Ishikawa (cell line): ENCODE measurements at regions not wholly inside any gene's neighbourhood (a gene's known extent, or its start where the extent isn't known, plus 50 kb on each side); places are given as distances from the start of the nearest gene placed in this dataset.

ENCODE experiments used
- CEBPB ChIP-seq: IDR thresholded peaks from 2 replicates; pipeline ENCODE4 v1.6.1; 2012
- CREB1 ChIP-seq: IDR thresholded peaks from 2 replicates; pipeline ENCODE4 v1.6.1; 2012; ENCODE audit warnings: low read depth
- EGR1 ChIP-seq: IDR thresholded peaks from 2 replicates; pipeline ENCODE4 v1.6.1; 2012
- EP300 ChIP-seq: IDR thresholded peaks from 2 replicates; pipeline ENCODE4 v1.6.1; 2012; ENCODE audit warnings: borderline replicate concordance
- FOXM1 ChIP-seq: IDR thresholded peaks from 2 replicates; pipeline ENCODE4 v1.6.1; 2012; ENCODE audit warnings: low read depth, borderline replicate concordance
- NFIC ChIP-seq: IDR thresholded peaks from 2 replicates; pipeline ENCODE4 v1.6.1; 2012
- RAD21 ChIP-seq: IDR thresholded peaks from 2 replicates; pipeline ENCODE4 v1.6.1; 2012; ENCODE audit warnings: low read depth
- TAF1 ChIP-seq: IDR thresholded peaks from 2 replicates; pipeline ENCODE4 v1.6.1; 2012; ENCODE audit warnings: low read depth, mild to moderate bottlenecking
- TCF12 ChIP-seq: IDR thresholded peaks from 2 replicates; pipeline ENCODE4 v1.6.1; 2012; ENCODE audit warnings: low read depth
- TEAD4 ChIP-seq: IDR thresholded peaks from 2 replicates; pipeline ENCODE4 v1.6.1; 2012
- YY1 ChIP-seq: IDR thresholded peaks from 2 replicates; pipeline ENCODE4 v1.6.1; 2012; ENCODE audit warnings: low read depth
- ZBTB7A ChIP-seq: IDR thresholded peaks from 2 replicates; pipeline ENCODE4 v1.6.1; 2012; ENCODE audit warnings: low read depth
- TF ChIP-seq, protein P1 (sequence below): IDR thresholded peaks from 2 replicates; pipeline ENCODE4 v1.6.1; 2012
- TF ChIP-seq, protein P2 (sequence below): IDR thresholded peaks from 2 replicates; pipeline ENCODE4 v1.6.1; 2012; ENCODE audit warnings: low read depth, mild to moderate bottlenecking
- TF ChIP-seq, protein P3 (sequence below): IDR thresholded peaks from 2 replicates; pipeline ENCODE4 v1.6.1; 2012

DNA sequence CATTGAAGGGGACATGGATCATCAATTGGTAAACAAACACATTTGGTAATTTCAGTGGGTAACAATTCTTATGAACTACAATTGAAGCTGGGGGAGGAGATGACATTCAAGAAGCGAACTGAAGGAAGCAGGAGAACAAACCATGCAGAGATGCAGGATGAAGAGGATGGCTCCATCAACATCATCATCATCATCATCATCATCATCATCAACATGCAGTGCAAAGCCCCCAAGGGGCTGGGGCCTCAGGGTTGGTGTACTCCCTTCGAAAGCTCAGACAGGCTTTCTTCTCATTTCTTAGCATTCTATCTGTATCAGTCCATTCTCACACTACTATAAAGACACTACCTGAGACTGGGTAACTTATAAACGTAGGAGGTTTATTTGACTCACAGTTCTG lies 105.8 kb downstream of the DUSP10 start:
- TF ChIP-seq FOXM1: no peak
- TF ChIP-seq, protein P1, sequence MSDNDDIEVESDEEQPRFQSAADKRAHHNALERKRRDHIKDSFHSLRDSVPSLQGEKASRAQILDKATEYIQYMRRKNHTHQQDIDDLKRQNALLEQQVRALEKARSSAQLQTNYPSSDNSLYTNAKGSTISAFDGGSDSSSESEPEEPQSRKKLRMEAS: no peak
- TF ChIP-seq CREB1: no peak
- TF ChIP-seq, protein P2, sequence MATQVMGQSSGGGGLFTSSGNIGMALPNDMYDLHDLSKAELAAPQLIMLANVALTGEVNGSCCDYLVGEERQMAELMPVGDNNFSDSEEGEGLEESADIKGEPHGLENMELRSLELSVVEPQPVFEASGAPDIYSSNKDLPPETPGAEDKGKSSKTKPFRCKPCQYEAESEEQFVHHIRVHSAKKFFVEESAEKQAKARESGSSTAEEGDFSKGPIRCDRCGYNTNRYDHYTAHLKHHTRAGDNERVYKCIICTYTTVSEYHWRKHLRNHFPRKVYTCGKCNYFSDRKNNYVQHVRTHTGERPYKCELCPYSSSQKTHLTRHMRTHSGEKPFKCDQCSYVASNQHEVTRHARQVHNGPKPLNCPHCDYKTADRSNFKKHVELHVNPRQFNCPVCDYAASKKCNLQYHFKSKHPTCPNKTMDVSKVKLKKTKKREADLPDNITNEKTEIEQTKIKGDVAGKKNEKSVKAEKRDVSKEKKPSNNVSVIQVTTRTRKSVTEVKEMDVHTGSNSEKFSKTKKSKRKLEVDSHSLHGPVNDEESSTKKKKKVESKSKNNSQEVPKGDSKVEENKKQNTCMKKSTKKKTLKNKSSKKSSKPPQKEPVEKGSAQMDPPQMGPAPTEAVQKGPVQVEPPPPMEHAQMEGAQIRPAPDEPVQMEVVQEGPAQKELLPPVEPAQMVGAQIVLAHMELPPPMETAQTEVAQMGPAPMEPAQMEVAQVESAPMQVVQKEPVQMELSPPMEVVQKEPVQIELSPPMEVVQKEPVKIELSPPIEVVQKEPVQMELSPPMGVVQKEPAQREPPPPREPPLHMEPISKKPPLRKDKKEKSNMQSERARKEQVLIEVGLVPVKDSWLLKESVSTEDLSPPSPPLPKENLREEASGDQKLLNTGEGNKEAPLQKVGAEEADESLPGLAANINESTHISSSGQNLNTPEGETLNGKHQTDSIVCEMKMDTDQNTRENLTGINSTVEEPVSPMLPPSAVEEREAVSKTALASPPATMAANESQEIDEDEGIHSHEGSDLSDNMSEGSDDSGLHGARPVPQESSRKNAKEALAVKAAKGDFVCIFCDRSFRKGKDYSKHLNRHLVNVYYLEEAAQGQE: no peak
- no peak for TF ChIP-seq TEAD4
- no peak for TF ChIP-seq EGR1
- no peak for TF ChIP-seq TAF1
- no peak for TF ChIP-seq RAD21
- no peak for TF ChIP-seq ZBTB7A
- no peak for TF ChIP-seq CEBPB
- TF ChIP-seq, protein P3, sequence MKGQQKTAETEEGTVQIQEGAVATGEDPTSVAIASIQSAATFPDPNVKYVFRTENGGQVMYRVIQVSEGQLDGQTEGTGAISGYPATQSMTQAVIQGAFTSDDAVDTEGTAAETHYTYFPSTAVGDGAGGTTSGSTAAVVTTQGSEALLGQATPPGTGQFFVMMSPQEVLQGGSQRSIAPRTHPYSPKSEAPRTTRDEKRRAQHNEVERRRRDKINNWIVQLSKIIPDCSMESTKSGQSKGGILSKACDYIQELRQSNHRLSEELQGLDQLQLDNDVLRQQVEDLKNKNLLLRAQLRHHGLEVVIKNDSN: no peak
- no peak for TF ChIP-seq TCF12
- no peak for TF ChIP-seq YY1
- TF ChIP-seq NFIC: no peak
- no peak for TF ChIP-seq EP300

DNA sequence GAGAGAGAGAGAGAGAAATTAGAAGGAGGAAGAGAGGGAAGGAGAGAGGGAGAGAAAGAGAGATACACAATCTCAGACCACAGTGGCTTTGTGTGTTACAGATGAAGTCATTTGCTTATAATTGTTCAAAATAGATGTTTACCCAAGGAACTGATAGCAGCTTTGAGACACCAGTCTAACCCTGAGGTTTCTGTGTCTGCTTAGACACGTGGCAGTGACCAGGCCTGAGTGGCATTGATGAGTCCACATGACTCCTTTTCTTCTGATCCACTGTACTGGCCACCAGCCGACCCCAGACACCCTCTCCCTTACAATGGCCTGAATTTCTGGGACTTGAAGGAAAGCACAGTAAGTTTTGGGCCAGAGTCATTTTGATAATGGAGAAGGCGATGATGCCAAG lies 104.9 kb downstream of the DUSP10 start:
- no peak for TF ChIP-seq TAF1
- no peak for TF ChIP-seq RAD21
- TF ChIP-seq EGR1: no peak
- TF ChIP-seq EP300: no peak
- TF ChIP-seq FOXM1: no peak
- TF ChIP-seq CREB1: no peak
- TF ChIP-seq, protein P1: no peak
- no peak for TF ChIP-seq TEAD4

DNA sequence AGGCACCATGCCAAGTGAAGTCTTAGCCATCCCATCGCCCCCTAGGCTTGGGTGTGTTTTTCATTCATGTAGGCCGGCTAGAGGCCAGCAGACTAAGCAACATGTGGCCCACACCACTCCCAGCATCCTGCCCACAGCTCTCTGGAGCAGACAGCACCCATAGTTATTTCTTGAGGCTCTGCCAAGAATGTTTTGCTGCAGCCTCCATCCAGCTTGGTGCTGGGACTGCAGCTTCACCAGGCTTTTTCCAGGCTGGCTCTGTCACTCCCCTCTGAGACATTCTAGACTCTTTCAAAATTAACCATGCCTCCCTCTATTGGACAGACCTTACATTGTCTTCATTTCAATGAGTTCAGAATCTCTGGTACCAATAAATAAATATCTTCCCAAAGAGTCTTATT lies 104.2 kb downstream of the DUSP10 start:
- TF ChIP-seq EGR1: no peak
- no peak for TF ChIP-seq CREB1
- TF ChIP-seq TAF1: no peak
- TF ChIP-seq TEAD4: no peak
- no peak for TF ChIP-seq CEBPB
- TF ChIP-seq, protein P2: no peak
- TF ChIP-seq, protein P3: no peak
- no peak for TF ChIP-seq TCF12
- no peak for TF ChIP-seq YY1
- TF ChIP-seq RAD21: no peak
- no peak for TF ChIP-seq EP300
- no peak for TF ChIP-seq ZBTB7A
- no peak for TF ChIP-seq NFIC
- TF ChIP-seq, protein P1: no peak
- no peak for TF ChIP-seq FOXM1

DNA sequence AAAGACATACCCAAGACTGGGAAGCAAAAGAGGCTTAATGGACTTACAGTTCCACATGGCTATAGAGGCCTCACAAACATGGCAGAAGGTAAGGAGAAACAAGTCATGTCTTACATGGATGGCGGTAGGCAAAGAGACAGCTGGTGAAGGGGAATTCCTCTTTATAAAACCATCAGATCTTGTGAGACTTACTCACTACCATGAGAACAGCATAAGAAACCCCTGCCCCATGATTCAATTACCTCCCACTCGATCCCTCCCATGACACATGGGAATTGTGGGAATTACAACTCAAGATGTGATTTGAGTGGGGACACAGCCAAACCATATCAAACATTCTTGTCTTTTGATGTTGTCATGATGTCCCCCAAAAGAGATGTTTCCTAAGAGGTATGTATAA lies 103.3 kb downstream of the DUSP10 start:
- TF ChIP-seq NFIC (no peak), YY1 (no peak), ZBTB7A (no peak), EGR1 (no peak), EP300 (no peak), RAD21 (no peak), FOXM1 (no peak), TAF1 (no peak), TCF12 (no peak), CREB1 (no peak), CEBPB (no peak), TEAD4 (no peak)
- TF ChIP-seq, protein P1: no peak
- TF ChIP-seq, protein P2: no peak
- TF ChIP-seq, protein P3: no peak
